Left lung (tissue), 4 donors: ENCODE measurements at regions not wholly inside any gene's neighbourhood (a gene's known extent, or its start where the extent isn't known, plus 50 kb on each side); places are given as distances from the start of the nearest gene placed in this dataset.
A peak's percentile ranks its signal among the peaks of the same experiment; 100 is the strongest.

ENCODE experiments used
- ATAC-seq: fragments of 200-7000 bp; cut with Tn5 transposase; one replicate; pipeline ENCODE4 v1.9.1; 2020; ENCODE audit warnings: moderate library complexity
- DNase-seq, 4 donors: peaks; one replicate each; pipeline ENCODE4 v3.0.0-alpha.2; 2013 to 2020
- H3K27ac ChIP-seq, 2 donors: fragments of 200-600 bp; sonication (generic) in 1 of 2; one replicate each; pipeline versions ENCODE4 v1.5.0 to v1.8.0; 2020 to 2021
- H3K27me3 ChIP-seq, 2 donors: fragments of 200-600 bp; sonication (generic) in 1 of 2; one replicate each; pipeline versions ENCODE4 v1.5.0 to v1.8.0; 2020 to 2021
- H3K36me3 ChIP-seq, 2 donors: fragments of 200-600 bp; sonication (generic) in 1 of 2; one replicate each; pipeline versions ENCODE4 v1.5.0 to v1.8.0; 2020 to 2021
- H3K4me1 ChIP-seq, 2 donors: fragments of 200-600 bp; one replicate each; pipeline ENCODE4 v1.8.0; 2021
- H3K4me3 ChIP-seq, 2 donors: fragments of 200-600 bp; sonication (generic) in 1 of 2; one replicate each; pipeline versions ENCODE4 v1.5.0 to v1.8.0; 2020 to 2021; ENCODE audit warnings: mild to moderate bottlenecking in 1 of 2
- H3K9me3 ChIP-seq, 2 donors: fragments of 200-600 bp; sonication (generic) in 1 of 2; one replicate each; pipeline versions ENCODE4 v1.5.0 to v1.8.0; 2020 to 2021
- intact Hi-C, 2 donors: fragments of 100-400 bp; cut with DNase I; formaldehyde crosslinking; loops; one replicate each; pipeline versions ENCODE4 v1.11.2 to v1.14.2; 2022
- TF ChIP-seq, protein P1 (sequence below), 2 donors: fragments of 200-600 bp; sonication (generic) in 1 of 2; IDR thresholded peaks; one replicate each; pipeline versions ENCODE4 v1.5.0 to v1.8.0; 2021; ENCODE audit warnings: antibody characterized with exemption in 2 of 2
- donor health status: DM: no; HTN: yes; CAD: no.
- donor health status: DM: no; HTN: no; CAD: no.

GRCh38 chr12:132439333-132439904 lies 50.5 kb upstream of the FBRSL1 start:
- Histone ChIP-seq H3K4me3 (no peak overlapping the region), H3K27me3 (peaks cover 0 to 50% of the 10 kb centered on the region in 2 donors), H3K27ac (no peak overlapping the region), H3K4me1 (peaks cover 0 to 7% of the 10 kb centered on the region in 2 donors), H3K36me3 (no peaks in the 10 kb centered on the region), H3K9me3 (no peaks in the 10 kb centered on the region)
- TF ChIP-seq, protein P1, sequence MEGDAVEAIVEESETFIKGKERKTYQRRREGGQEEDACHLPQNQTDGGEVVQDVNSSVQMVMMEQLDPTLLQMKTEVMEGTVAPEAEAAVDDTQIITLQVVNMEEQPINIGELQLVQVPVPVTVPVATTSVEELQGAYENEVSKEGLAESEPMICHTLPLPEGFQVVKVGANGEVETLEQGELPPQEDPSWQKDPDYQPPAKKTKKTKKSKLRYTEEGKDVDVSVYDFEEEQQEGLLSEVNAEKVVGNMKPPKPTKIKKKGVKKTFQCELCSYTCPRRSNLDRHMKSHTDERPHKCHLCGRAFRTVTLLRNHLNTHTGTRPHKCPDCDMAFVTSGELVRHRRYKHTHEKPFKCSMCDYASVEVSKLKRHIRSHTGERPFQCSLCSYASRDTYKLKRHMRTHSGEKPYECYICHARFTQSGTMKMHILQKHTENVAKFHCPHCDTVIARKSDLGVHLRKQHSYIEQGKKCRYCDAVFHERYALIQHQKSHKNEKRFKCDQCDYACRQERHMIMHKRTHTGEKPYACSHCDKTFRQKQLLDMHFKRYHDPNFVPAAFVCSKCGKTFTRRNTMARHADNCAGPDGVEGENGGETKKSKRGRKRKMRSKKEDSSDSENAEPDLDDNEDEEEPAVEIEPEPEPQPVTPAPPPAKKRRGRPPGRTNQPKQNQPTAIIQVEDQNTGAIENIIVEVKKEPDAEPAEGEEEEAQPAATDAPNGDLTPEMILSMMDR (IDR thresholded peaks at IDR 0.05): no peak
- ATAC-seq (no peak), DNase-seq (peak in 1 of 4 donors; percentile 72)
- intact Hi-C loops: no loop called here

GRCh38 chr12:132438726-132439125 lies 51.2 kb upstream of the FBRSL1 start:
- H3K9me3 ChIP-seq: no peaks in the 10 kb centered on the region
- no peaks in the 10 kb centered on the region for H3K36me3 ChIP-seq
- H3K27ac ChIP-seq: no peak overlapping the region
- TF ChIP-seq, protein P1 (IDR thresholded peaks at IDR 0.05): no peak
- peaks cover 0 to 54% of the 10 kb centered on the region in 2 donors for H3K27me3 ChIP-seq
- no peak for ATAC-seq
- DNase-seq: no peak
- H3K4me3 ChIP-seq: no peak overlapping the region
- peaks cover 0 to 7% of the 10 kb centered on the region in 2 donors for H3K4me1 ChIP-seq
- intact Hi-C loops: no loop called here

GRCh38 chr12:132437943-132438700 lies 51.8 kb upstream of the FBRSL1 start:
- no peak overlapping the region for H3K27ac ChIP-seq
- peaks cover 0 to 7% of the 10 kb centered on the region in 2 donors for H3K4me1 ChIP-seq
- TF ChIP-seq, protein P1 (IDR thresholded peaks at IDR 0.05): no peak
- no peaks in the 10 kb centered on the region for H3K36me3 ChIP-seq
- no peak overlapping the region for H3K4me3 ChIP-seq
- peak; percentile 22 for ATAC-seq
- intact Hi-C loops: no loop called here
- H3K9me3 ChIP-seq: no peaks in the 10 kb centered on the region
- peaks cover 0 to 60% of the 10 kb centered on the region in 2 donors for H3K27me3 ChIP-seq
- peak in 1 of 4 donors; percentile 67 for DNase-seq

GRCh38 chr12:132437252-132437932 lies 52.6 kb upstream of the FBRSL1 start:
- H3K4me1 ChIP-seq: peaks cover 0 to 7% of the 10 kb centered on the region in 2 donors
- intact Hi-C loops: no loop called here
- ATAC-seq: peak; percentile 9
- H3K36me3 ChIP-seq: no peaks in the 10 kb centered on the region
- H3K9me3 ChIP-seq: no peaks in the 10 kb centered on the region
- H3K27ac ChIP-seq: no peak overlapping the region
- H3K27me3 ChIP-seq: peaks cover 0 to 67% of the 10 kb centered on the region in 2 donors
- no peak overlapping the region for H3K4me3 ChIP-seq
- DNase-seq: peak in 2 of 4 donors; percentile 59 to 79
- TF ChIP-seq, protein P1 (IDR thresholded peaks at IDR 0.05): no peak

DNA sequence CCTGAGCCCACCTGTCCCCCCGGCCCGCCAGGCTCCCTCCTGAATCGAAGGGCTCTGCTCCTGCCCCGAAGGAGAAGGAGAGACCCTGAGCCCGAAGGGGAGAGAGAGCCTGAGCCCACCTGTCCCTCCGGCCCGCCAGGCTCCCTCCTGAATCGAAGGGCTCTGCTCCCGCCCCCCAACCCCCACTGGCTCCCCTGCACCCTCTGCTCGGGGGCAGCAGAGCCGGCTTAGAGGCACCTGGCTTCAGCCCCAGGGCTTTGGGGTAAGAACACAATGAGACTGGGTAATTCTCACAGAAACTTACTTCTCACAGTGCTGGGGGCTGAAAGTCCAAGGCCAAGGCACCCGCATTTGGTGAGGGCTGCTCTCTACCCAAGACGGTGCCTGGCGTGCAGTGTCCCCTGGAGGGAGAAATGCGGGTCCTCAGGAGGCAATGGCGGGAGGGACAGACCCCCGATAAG lies 53.1 kb upstream of the FBRSL1 start:
- peak in 1 of 4 donors; percentile 60 for DNase-seq
- TF ChIP-seq, protein P1 (IDR thresholded peaks at IDR 0.05): no peak
- Histone ChIP-seq H3K4me3 (no peak overlapping the region), H3K36me3 (no peaks in the 10 kb centered on the region), H3K4me1 (peaks cover 0 to 7% of the 10 kb centered on the region in 2 donors), H3K27ac (no peak overlapping the region), H3K27me3 (peaks cover 0 to 66% of the 10 kb centered on the region in 2 donors), H3K9me3 (no peaks in the 10 kb centered on the region)
- intact Hi-C loops: no loop called here
- ATAC-seq: no peak
